Uterus (tissue), 3 donors: ENCODE measurements at regions not wholly inside any gene's neighbourhood (a gene's known extent, or its start where the extent isn't known, plus 50 kb on each side); places are given as distances from the start of the nearest gene placed in this dataset.

Source experiments
- DNase-seq, 2 donors: peaks; one replicate each; pipeline ENCODE4 v3.0.0-alpha.2; 2019 to 2020
- H3K27ac ChIP-seq, 2 donors: fragments of 200-600 bp; sonication (generic); 1 replicate in 1 of 2; 2 replicates in 1 of 2; pipeline ENCODE4 v1.5.1; 2016 to 2018
- H3K27me3 ChIP-seq, 2 donors: fragments of 200-600 bp; sonication (generic); one replicate each; pipeline ENCODE4 v1.5.1; 2018 to 2019; ENCODE audit warnings: control low read depth in 1 of 2
- H3K36me3 ChIP-seq, 2 donors: fragments of 200-600 bp; sonication (generic); one replicate each; pipeline ENCODE4 v1.5.1; 2019; ENCODE audit warnings: control low read depth in 1 of 2
- H3K4me1 ChIP-seq, 2 donors: fragments of 200-600 bp; sonication (generic); one replicate each; pipeline ENCODE4 v1.5.1; 2018 to 2019; ENCODE audit warnings: control low read depth in 1 of 2
- H3K4me3 ChIP-seq, 2 donors: fragments of 200-600 bp; sonication (generic); 1 replicate in 1 of 2; 2 replicates in 1 of 2; pipeline ENCODE4 v1.5.1; 2018 to 2019; ENCODE audit warnings: mild to moderate bottlenecking in 1 of 2
- H3K9me3 ChIP-seq, 2 donors: fragments of 200-600 bp; sonication (generic); one replicate each; pipeline ENCODE4 v1.5.1; 2019; ENCODE audit warnings: control low read depth in 1 of 2
- CTCF ChIP-seq, 4 experiments: fragments of 200-600 bp in 2 of 4; fragments of 450-650 bp in 2 of 4; sonication (generic) in 2 of 4; IDR thresholded peaks; one replicate each; pipeline ENCODE4 v1.5.1; 2016 to 2019; ENCODE audit warnings: antibody characterized with exemption in 4 of 4, mild to moderate bottlenecking in 2 of 4, moderate library complexity in 1 of 4
- POLR2A ChIP-seq, 2 donors: fragments of 450-650 bp; IDR thresholded peaks; one replicate each; pipeline ENCODE4 v1.6.1; 2016; ENCODE audit warnings: antibody characterized with exemption in 2 of 2, mild to moderate bottlenecking in 1 of 2, moderate library complexity in 1 of 2
- intact Hi-C: fragments of 100-400 bp; cut with DNase I; formaldehyde crosslinking; loops from one replicate; pipeline ENCODE4 v1.15.1; 2023; ENCODE audit warnings: low total_unique reads
- donor health status: DM: yes; HTN: yes; CAD: no.

- Histone ChIP-seq H3K27me3 (no peaks in the 10 kb centered on the region), H3K36me3 (no peaks in the 10 kb centered on the region), H3K4me1 (no peaks in the 10 kb centered on the region), H3K27ac (no peak overlapping the region), H3K4me3 (no peak overlapping the region), H3K9me3 (no peaks in the 10 kb centered on the region)
- TF ChIP-seq CTCF (IDR thresholded peaks at IDR 0.05) (no peak), POLR2A (IDR thresholded peaks at IDR 0.05) (no peak)
- DNase-seq = no peak
- intact Hi-C loops = no loop called here
Observed at GRCh38 chr1:79323239-79324025, 316.9 kb upstream of the ADGRL4 start.

GRCh38 chr1:79322511-79323027 is 316.0 kb upstream of the ADGRL4 start:
- Histone ChIP-seq H3K4me3 (no peak overlapping the region), H3K9me3 (no peaks in the 10 kb centered on the region), H3K27ac (no peak overlapping the region), H3K27me3 (no peaks in the 10 kb centered on the region), H3K4me1 (no peaks in the 10 kb centered on the region), H3K36me3 (no peaks in the 10 kb centered on the region)
- DNase-seq = no peak
- intact Hi-C loops = no loop called here
- TF ChIP-seq POLR2A (IDR thresholded peaks at IDR 0.05) = no peak
- TF ChIP-seq CTCF (IDR thresholded peaks at IDR 0.05) = no peak

- Histone ChIP-seq H3K27me3 (no peaks in the 10 kb centered on the region), H3K4me3 (no peak overlapping the region), H3K36me3 (no peaks in the 10 kb centered on the region), H3K27ac (no peak overlapping the region), H3K9me3 (no peaks in the 10 kb centered on the region), H3K4me1 (no peaks in the 10 kb centered on the region)
- no peak for DNase-seq
- TF ChIP-seq POLR2A (IDR thresholded peaks at IDR 0.05) (no peak), CTCF (IDR thresholded peaks at IDR 0.05) (no peak)
- intact Hi-C loops = no loop called here
Observed at GRCh38 chr1:79312438-79312837, 305.9 kb upstream of the ADGRL4 start.

GRCh38 chr1:79310609-79311008 is 304.1 kb upstream of the ADGRL4 start:
- no peaks in the 10 kb centered on the region for H3K4me1 ChIP-seq

More at GRCh38 chr1:79310609-79311008, 304.1 kb upstream of the ADGRL4 start:
- no peaks in the 10 kb centered on the region for H3K36me3 ChIP-seq
- no peak overlapping the region for H3K4me3 ChIP-seq
- H3K9me3 ChIP-seq = no peaks in the 10 kb centered on the region
- no peaks in the 10 kb centered on the region for H3K27me3 ChIP-seq
- no peak overlapping the region for H3K27ac ChIP-seq
- TF ChIP-seq CTCF (IDR thresholded peaks at IDR 0.05) = no peak
- TF ChIP-seq POLR2A (IDR thresholded peaks at IDR 0.05) = no peak
- no peak for DNase-seq
- intact Hi-C loops = no loop called here
